SK-N-SH (cell line): ENCODE measurements at regions not wholly inside any gene's neighbourhood (a gene's known extent, or its start where the extent isn't known, plus 50 kb on each side); places are given as distances from the start of the nearest gene placed in this dataset.

Experiments used
- CTCF ChIA-PET: fragments of 300-600, 350-600 bp; formaldehyde crosslinking; extraction: SDS; loops from one replicate; lab custom pipeline; 2021; lab: Yijun Ruan, JAX
- POLR2A ChIA-PET: fragments of 350-600 bp; sonication (Branson Sonifier 250); formaldehyde crosslinking; extraction: SDS; loops from one replicate; lab custom pipeline; 2020; ENCODE audit warnings: antibody characterized with exemption, inconsistent platforms; lab: Yijun Ruan, JAX
- DNase-seq: peaks from one replicate; pipeline ENCODE4 v3.0.0; 2012
- H2AFZ ChIP-seq: fragments of 200-600 bp; sonication (generic); 2 replicates; pipeline ENCODE4 v1.8.1; 2016; ENCODE audit warnings: antibody characterized with exemption, mild to moderate bottlenecking, low read depth
- H3F3A ChIP-seq: fragments of 200-600 bp; sonication (generic); replicated peaks from 2 replicates; pipeline ENCODE3; 2016; ENCODE audit warnings: antibody characterized with exemption, mild to moderate bottlenecking; ENCODE audit not compliant: insufficient read depth
- H3K27ac ChIP-seq, 2 experiments: fragments of 200-500 bp in 1 of 2; fragments of 200-600 bp in 1 of 2; sonication (Bioruptor generic) in 1 of 2; sonication (generic), shearing (Covaris generic) in 1 of 2; 2 replicates each; pipeline versions ENCODE4 v1.5.1 to v1.6.1; 2014 to 2016; ENCODE audit warnings: low read depth in 2 of 2, inconsistent platforms in 1 of 2, low read length in 1 of 2, mild to moderate bottlenecking in 1 of 2, mixed read lengths in 1 of 2
- H3K27me3 ChIP-seq: fragments of 200-600 bp; sonication (generic), shearing (Covaris generic); 2 replicates; pipeline ENCODE4 v1.6.1; 2016; ENCODE audit warnings: mixed run types; ENCODE audit not compliant: insufficient read depth
- H3K36me3 ChIP-seq, 2 experiments: fragments of 200-500 bp in 1 of 2; fragments of 200-600 bp in 1 of 2; sonication (Bioruptor generic) in 1 of 2; sonication (generic) in 1 of 2; replicated peaks in 1 of 2; 2 replicates each; pipeline versions ENCODE3 to v1.5.1; 2014 to 2016; ENCODE audit warnings: low read length in 1 of 2, mild to moderate bottlenecking in 1 of 2; ENCODE audit not compliant: insufficient read depth in 2 of 2, control insufficient read depth in 1 of 2
- H3K4me1 ChIP-seq, 2 experiments: fragments of 200-500 bp in 1 of 2; fragments of 200-600 bp in 1 of 2; sonication (Bioruptor generic) in 1 of 2; sonication (generic), shearing (Covaris generic) in 1 of 2; 2 replicates each; pipeline versions ENCODE4 v1.5.1 to v1.6.1; 2014 to 2016; ENCODE audit warnings: low read depth in 1 of 2, low read length in 1 of 2, mixed run types in 1 of 2; ENCODE audit not compliant: insufficient read depth in 2 of 2, control insufficient read depth in 1 of 2
- H3K4me2 ChIP-seq: fragments of 200-600 bp; sonication (generic), shearing (Covaris generic); 2 replicates; pipeline ENCODE4 v1.6.1; 2017; ENCODE audit warnings: mixed run types
- H3K4me3 ChIP-seq, 2 experiments: fragments of 200-500 bp in 1 of 2; fragments of 200-600 bp in 1 of 2; sonication (Bioruptor generic) in 1 of 2; sonication (generic), shearing (Covaris generic) in 1 of 2; 2 replicates each; pipeline versions ENCODE4 v1.5.1 to v1.8.1; 2014 to 2016; ENCODE audit warnings: low read depth in 2 of 2, inconsistent platforms in 1 of 2, low read length in 1 of 2, mild to moderate bottlenecking in 1 of 2, mixed read lengths in 1 of 2, moderate library complexity in 1 of 2
- H3K79me2 ChIP-seq: fragments of 200-600 bp; sonication (generic); 2 replicates; pipeline ENCODE4 v1.8.1; 2017; ENCODE audit warnings: mild to moderate bottlenecking; ENCODE audit not compliant: insufficient read depth
- H3K9ac ChIP-seq: fragments of 200-600 bp; sonication (generic); 2 replicates; pipeline ENCODE4 v1.6.1; 2017; ENCODE audit warnings: mixed run types
- H3K9me2 ChIP-seq: fragments of 200-600 bp; sonication (generic); 2 replicates; pipeline ENCODE4 v1.6.1; 2017; ENCODE audit warnings: mixed run types
- H3K9me3 ChIP-seq: fragments of 200-600 bp; sonication (generic); 2 replicates; pipeline ENCODE4 v1.6.1; 2017; ENCODE audit warnings: mixed run types, mild to moderate bottlenecking, moderate library complexity
- H4K20me1 ChIP-seq: fragments of 200-600 bp; sonication (generic); 2 replicates; pipeline ENCODE4 v1.6.1; 2017; ENCODE audit warnings: mild to moderate bottlenecking, mixed run types; ENCODE audit not compliant: insufficient read depth
- CHD2 ChIP-seq: fragments of 150-350 bp; IDR thresholded peaks from 2 replicates; pipeline ENCODE4 v1.6.1; 2018; ENCODE audit warnings: low read length; ENCODE audit not compliant: partially characterized antibody
- CTCF ChIP-seq: fragments of 200-600 bp; sonication (generic); IDR thresholded peaks from 2 replicates; pipeline ENCODE4 v1.6.1; 2017; ENCODE audit warnings: antibody characterized with exemption, mild to moderate bottlenecking, moderate library complexity
- EP300 ChIP-seq, 2 experiments: IDR thresholded peaks; 2 replicates each; pipeline versions ENCODE4 v1.4.0 to v1.6.1; 2012; ENCODE audit warnings: borderline replicate concordance in 1 of 2, low read depth in 1 of 2, low read length in 1 of 2
- FOXJ3 ChIP-seq: sonication (generic); formaldehyde crosslinking; IDR thresholded peaks from 2 replicates; pipeline ENCODE4 v1.5.1; 2020; ENCODE audit warnings: mild to moderate bottlenecking, missing genetic modification reagents
- FOXM1 ChIP-seq: IDR thresholded peaks from 2 replicates; pipeline ENCODE4 v1.4.0; 2012; ENCODE audit warnings: low read depth, mild to moderate bottlenecking
- GABPA ChIP-seq: IDR thresholded peaks from 2 replicates; pipeline ENCODE4 v1.4.0; 2012; ENCODE audit warnings: low read depth, mild to moderate bottlenecking
- GATA2 ChIP-seq: sonication (generic); formaldehyde crosslinking; IDR thresholded peaks from 2 replicates; pipeline ENCODE4 v1.5.0; 2020; ENCODE audit warnings: mild to moderate bottlenecking, missing genetic modification reagents
- JUND ChIP-seq: IDR thresholded peaks from 2 replicates; pipeline ENCODE4 v1.4.0; 2012
- MEF2A ChIP-seq: IDR thresholded peaks from 2 replicates; pipeline ENCODE4 v1.4.0; 2012; ENCODE audit warnings: low read depth, borderline replicate concordance
- MXI1 ChIP-seq: IDR thresholded peaks from 2 replicates; pipeline ENCODE4 v1.6.1; 2012; ENCODE audit warnings: mild to moderate bottlenecking, low read depth, low read length, improper control_type of control experiment
- NFIC ChIP-seq: IDR thresholded peaks from 2 replicates; pipeline ENCODE4 v1.4.0; 2012; ENCODE audit warnings: borderline replicate concordance
- POLR2AphosphoS5 ChIP-seq: IDR thresholded peaks from 2 replicates; pipeline ENCODE4 v1.6.1; 2012; ENCODE audit warnings: low read depth, low read length
- RAD21 ChIP-seq: IDR thresholded peaks from 2 replicates; pipeline ENCODE4 v1.6.1; 2012; ENCODE audit warnings: mild to moderate bottlenecking, low read length
- RFX5 ChIP-seq: IDR thresholded peaks from 2 replicates; pipeline ENCODE4 v1.6.1; 2012; ENCODE audit warnings: mild to moderate bottlenecking, improper control_type of control experiment, low read length
- RXRA ChIP-seq: IDR thresholded peaks from 2 replicates; pipeline ENCODE4 v1.4.0; 2012; ENCODE audit warnings: low read depth, mild to moderate bottlenecking, borderline replicate concordance
- SIN3A ChIP-seq: IDR thresholded peaks from 2 replicates; pipeline ENCODE4 v1.6.1; 2012; ENCODE audit warnings: low read depth, mild to moderate bottlenecking, low read length, moderate library complexity, borderline replicate concordance
- SMC3 ChIP-seq: IDR thresholded peaks from 2 replicates; pipeline ENCODE4 v1.6.1; 2012; ENCODE audit warnings: low read depth, low read length, improper control_type of control experiment
- TAF1 ChIP-seq: IDR thresholded peaks from 2 replicates; pipeline ENCODE4 v1.6.1; 2012; ENCODE audit warnings: low read depth, mild to moderate bottlenecking, low read length, moderate library complexity, borderline replicate concordance
- TEAD4 ChIP-seq: IDR thresholded peaks from 2 replicates; pipeline ENCODE4 v1.4.0; 2012; ENCODE audit warnings: mild to moderate bottlenecking, borderline replicate concordance; ENCODE audit not compliant: insufficient read depth
- WGBS: methylation state at CpG from one replicate; pipeline ENCODE4 v1.1.6; 2017; ENCODE audit warnings: low lambda C conversion rate; 5-methylcytosine and 5-hydroxymethylcytosine counted together
- TF ChIP-seq, protein P1 (sequence below): IDR thresholded peaks from 2 replicates; pipeline ENCODE4 v1.4.0; 2012; ENCODE audit warnings: low read depth, borderline replicate concordance
- TF ChIP-seq, protein P2 (sequence below): IDR thresholded peaks from 2 replicates; pipeline ENCODE4 v1.6.1; 2012; ENCODE audit warnings: mild to moderate bottlenecking, low read depth, low read length, moderate library complexity

DNA sequence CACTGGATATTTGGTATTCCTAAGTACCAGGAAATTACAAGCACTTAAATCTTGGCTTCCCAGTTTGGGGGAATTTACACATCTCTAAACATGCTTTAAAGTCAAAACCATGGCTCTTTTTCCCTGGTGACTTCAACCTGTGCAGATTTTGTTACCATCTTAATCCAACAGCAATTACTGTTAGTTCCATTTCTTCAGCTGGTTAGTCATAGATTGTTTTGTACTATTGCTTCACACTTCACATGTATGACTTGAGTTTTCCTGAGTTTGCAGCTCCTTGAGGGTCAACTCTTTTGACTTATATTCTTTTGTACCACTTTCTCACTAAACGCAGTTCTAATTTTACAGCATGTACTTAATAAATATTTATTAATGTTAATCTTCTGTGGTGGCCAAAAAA is 203.4 kb upstream of the RND3 start:
- Histone ChIP-seq H3K4me3 (no peak overlapping the region), H3K4me1 (peaks cover 0 to 5% of the 10 kb centered on the region in 2 experiments; a peak in 2 of 4 replicates), H3K9ac (no peak overlapping the region), H3K27me3 (no peaks in the 10 kb centered on the region), H3K4me2 (no peak overlapping the region), H2AFZ (no peak overlapping the region), H3F3A (no peaks in the 10 kb centered on the region), H3K27ac (no peak overlapping the region), H3K9me3 (no peaks in the 10 kb centered on the region), H4K20me1 (no peaks in the 10 kb centered on the region), H3K9me2 (no peaks in the 10 kb centered on the region), H3K79me2 (no peaks in the 10 kb centered on the region), H3K36me3 (no peaks in the 10 kb centered on the region)
- TF ChIP-seq TEAD4 (no peak), GABPA (no peak), JUND (no peak), MXI1 (no peak), CHD2 (no peak), TAF1 (no peak), RXRA (no peak), SMC3 (no peak), CTCF (no peak), FOXM1 (no peak), MEF2A (no peak), FOXJ3 (CRISPR knock-in tag) (no peak), EP300 (IDR thresholded peaks at IDR 0.05; ENCODE audit: borderline replicate concordance in 1 of 2, low read depth in 1 of 2, low read length in 1 of 2) (no peak)
- TF ChIP-seq, protein P1, sequence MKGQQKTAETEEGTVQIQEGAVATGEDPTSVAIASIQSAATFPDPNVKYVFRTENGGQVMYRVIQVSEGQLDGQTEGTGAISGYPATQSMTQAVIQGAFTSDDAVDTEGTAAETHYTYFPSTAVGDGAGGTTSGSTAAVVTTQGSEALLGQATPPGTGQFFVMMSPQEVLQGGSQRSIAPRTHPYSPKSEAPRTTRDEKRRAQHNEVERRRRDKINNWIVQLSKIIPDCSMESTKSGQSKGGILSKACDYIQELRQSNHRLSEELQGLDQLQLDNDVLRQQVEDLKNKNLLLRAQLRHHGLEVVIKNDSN = no peak
- DNase-seq = no peak
- 91% methylated on average over 1 of the region's 1 CpG for WGBS
- ChIA-PET POLR2A (no interaction called here), CTCF (no interaction called here)

- Histone ChIP-seq H4K20me1 (no peaks in the 10 kb centered on the region), H3K4me2 (no peak overlapping the region), H3K27ac (no peak overlapping the region), H3F3A (no peaks in the 10 kb centered on the region), H3K4me3 (no peak overlapping the region), H3K9me2 (no peaks in the 10 kb centered on the region), H3K79me2 (no peaks in the 10 kb centered on the region), H3K4me1 (peaks cover 0 to 5% of the 10 kb centered on the region in 2 experiments; a peak in 2 of 4 replicates), H3K36me3 (no peaks in the 10 kb centered on the region), H3K9me3 (no peaks in the 10 kb centered on the region), H2AFZ (no peak overlapping the region), H3K9ac (no peak overlapping the region), H3K27me3 (no peaks in the 10 kb centered on the region)
- TF ChIP-seq RXRA (no peak), SIN3A (no peak), RAD21 (no peak), RFX5 (no peak), POLR2AphosphoS5 (no peak), GATA2 (no peak), FOXJ3 (CRISPR knock-in tag) (no peak), NFIC (no peak), MXI1 (no peak), SMC3 (no peak), MEF2A (no peak)
- TF ChIP-seq, protein P2, sequence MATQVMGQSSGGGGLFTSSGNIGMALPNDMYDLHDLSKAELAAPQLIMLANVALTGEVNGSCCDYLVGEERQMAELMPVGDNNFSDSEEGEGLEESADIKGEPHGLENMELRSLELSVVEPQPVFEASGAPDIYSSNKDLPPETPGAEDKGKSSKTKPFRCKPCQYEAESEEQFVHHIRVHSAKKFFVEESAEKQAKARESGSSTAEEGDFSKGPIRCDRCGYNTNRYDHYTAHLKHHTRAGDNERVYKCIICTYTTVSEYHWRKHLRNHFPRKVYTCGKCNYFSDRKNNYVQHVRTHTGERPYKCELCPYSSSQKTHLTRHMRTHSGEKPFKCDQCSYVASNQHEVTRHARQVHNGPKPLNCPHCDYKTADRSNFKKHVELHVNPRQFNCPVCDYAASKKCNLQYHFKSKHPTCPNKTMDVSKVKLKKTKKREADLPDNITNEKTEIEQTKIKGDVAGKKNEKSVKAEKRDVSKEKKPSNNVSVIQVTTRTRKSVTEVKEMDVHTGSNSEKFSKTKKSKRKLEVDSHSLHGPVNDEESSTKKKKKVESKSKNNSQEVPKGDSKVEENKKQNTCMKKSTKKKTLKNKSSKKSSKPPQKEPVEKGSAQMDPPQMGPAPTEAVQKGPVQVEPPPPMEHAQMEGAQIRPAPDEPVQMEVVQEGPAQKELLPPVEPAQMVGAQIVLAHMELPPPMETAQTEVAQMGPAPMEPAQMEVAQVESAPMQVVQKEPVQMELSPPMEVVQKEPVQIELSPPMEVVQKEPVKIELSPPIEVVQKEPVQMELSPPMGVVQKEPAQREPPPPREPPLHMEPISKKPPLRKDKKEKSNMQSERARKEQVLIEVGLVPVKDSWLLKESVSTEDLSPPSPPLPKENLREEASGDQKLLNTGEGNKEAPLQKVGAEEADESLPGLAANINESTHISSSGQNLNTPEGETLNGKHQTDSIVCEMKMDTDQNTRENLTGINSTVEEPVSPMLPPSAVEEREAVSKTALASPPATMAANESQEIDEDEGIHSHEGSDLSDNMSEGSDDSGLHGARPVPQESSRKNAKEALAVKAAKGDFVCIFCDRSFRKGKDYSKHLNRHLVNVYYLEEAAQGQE = no peak
- whole genome bisulfite sequencing = 77% methylated on average over 2 of the region's 2 CpGs
- POLR2A ChIA-PET = no interaction called here
- DNase-seq = no peak
- CTCF ChIA-PET = no interaction called here
Measured at GRCh38 chr2:150690261-150690660, 202.8 kb upstream of the RND3 start.
